ENCODE measurements at regions not wholly inside any gene's neighbourhood (a gene's known extent, or its start where the extent isn't known, plus 50 kb on each side); places are given as distances from the start of the nearest gene placed in this dataset.

DNA sequence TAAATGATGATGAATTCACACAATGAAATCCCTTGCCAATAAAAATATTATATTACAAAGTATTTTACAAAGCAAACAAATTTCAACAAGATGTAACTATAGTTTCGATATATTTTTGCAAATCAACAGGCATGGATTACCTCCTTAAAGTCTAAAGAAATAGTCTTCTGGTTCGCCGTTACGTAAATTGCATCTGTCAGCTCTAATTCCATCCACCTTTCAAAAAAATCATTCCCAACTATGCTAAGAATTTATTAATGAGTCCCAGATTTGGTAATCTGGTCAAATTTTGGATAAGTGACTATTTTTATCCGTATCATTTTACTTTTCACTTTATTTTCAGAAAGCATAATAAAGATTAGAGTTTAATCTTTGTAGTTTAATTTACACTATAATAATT, 1984.9 kb downstream of the EFNA5 start:
- no peaks in the 10 kb centered on the region for H3K27me3 Mint-ChIP-seq (ENCODE audit: low read depth)
- no peaks in the 10 kb centered on the region for H3K4me1 Mint-ChIP-seq (ENCODE audit: low read depth)
- peaks cover 8% of the 10 kb centered on the region for H3K9me3 Mint-ChIP-seq
- H3K36me3 Mint-ChIP-seq (ENCODE audit: insufficient read depth): no peaks in the 10 kb centered on the region
- no peak for DNase-seq
- no peak for ATAC-seq
- no peak overlapping the region for H3K4me3 Mint-ChIP-seq

DNA sequence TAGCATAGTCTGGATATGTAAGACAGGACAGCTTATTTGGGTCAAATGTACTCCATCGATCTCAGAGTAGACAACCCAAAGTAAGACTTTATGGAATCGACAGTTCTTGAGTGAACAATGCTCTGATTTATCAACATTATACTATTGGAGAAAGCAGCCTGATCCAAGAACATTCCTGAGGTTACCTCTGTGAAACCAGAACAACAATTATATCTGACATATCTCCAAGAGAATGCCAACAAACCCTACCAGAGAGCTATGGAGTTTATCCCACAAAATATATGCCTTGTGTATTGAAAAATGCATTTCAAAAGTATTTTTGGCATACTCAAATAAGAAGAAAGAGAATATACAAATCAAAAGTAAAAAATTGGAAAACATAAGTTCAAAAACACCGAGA, 1985.9 kb downstream of the EFNA5 start:
- H3K4me3 Mint-ChIP-seq: no peak overlapping the region
- no peak for ATAC-seq
- no peak for DNase-seq
- H3K36me3 Mint-ChIP-seq (ENCODE audit: insufficient read depth): no peaks in the 10 kb centered on the region
- H3K27me3 Mint-ChIP-seq (ENCODE audit: low read depth): no peaks in the 10 kb centered on the region
- H3K4me1 Mint-ChIP-seq (ENCODE audit: low read depth): no peaks in the 10 kb centered on the region
- peaks cover 13% of the 10 kb centered on the region for H3K9me3 Mint-ChIP-seq

DNA sequence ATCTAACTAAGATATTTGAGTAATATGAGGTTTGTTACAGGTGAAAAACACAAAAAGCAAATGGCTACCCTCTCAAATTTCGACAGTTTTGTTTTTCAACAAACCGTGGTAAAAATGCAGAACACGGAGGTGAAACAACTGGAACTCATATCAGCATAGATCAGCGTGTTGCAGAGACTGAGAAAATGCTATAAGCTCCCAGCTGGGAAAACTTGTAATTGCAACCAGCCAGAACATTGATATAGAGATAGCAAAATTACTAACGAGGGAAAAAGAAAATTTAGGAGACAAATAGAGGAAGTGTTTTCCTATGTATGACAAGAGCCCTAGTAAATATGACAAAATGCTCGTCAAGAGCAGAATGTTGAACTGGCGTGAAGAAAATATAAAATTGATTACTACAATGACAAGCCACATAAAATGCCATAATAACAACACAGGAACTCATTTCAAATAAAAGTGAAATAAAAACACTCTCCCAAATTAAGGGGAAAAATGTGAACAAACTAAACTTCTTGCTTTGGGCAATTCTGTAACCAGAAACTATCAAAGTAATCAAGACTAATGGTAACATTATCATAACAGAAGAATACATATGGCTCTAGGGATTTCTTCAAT, 1989.8 kb downstream of the EFNA5 start:
- no peak for DNase-seq
- H3K4me1 Mint-ChIP-seq (ENCODE audit: low read depth): no peaks in the 10 kb centered on the region
- no peak overlapping the region for H3K4me3 Mint-ChIP-seq
- no peak for ATAC-seq
- no peaks in the 10 kb centered on the region for H3K27me3 Mint-ChIP-seq (ENCODE audit: low read depth)
- H3K36me3 Mint-ChIP-seq (ENCODE audit: insufficient read depth): no peaks in the 10 kb centered on the region
- H3K9me3 Mint-ChIP-seq: peaks cover 9% of the 10 kb centered on the region

DNA sequence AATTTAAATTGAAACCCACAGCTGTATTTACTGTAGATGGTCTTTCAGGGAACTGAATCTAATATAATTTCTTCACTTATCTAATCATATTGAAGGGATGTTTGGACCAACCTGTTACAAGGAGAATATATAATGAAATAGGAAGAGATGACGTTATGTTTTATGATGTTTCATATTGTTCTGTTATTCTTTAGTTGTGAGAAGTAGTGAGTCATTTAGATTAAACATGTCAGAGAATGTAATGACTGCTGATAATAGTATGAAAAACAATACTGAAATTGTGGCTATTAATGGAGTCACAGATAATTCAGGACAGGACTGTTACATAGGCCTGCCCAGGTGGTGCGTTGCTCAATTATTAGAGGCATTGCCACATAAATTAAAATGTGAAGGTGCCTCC, 1993.4 kb downstream of the EFNA5 start:
- ATAC-seq (no peak), DNase-seq (no peak)
- Mint-ChIP-seq H3K27me3 (ENCODE audit: low read depth) (no peaks in the 10 kb centered on the region), H3K4me3 (no peak overlapping the region), H3K36me3 (ENCODE audit: insufficient read depth) (no peaks in the 10 kb centered on the region), H3K9me3 (peaks cover 10% of the 10 kb centered on the region), H3K4me1 (ENCODE audit: low read depth) (no peaks in the 10 kb centered on the region)

DNA sequence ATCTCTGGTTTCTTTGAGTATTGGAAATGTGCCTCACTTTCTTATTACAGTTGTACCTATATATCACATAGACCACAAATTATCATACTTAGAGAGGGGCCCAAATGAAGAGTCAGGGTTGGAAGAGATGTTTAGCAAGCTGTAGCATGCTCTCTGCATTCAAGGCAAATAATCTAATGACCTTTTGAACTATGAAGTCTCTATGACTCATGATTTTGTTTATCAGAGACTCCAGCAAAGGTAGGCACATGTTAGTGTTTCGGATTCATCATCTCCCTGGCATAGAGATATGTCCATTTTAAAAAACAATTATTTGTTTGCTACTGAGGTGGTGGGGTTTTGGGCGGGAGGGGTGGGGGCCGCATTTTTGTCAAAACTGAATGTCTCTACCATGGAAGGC, 2000.1 kb downstream of the EFNA5 start:
- Mint-ChIP-seq H3K4me1 (ENCODE audit: low read depth) (no peaks in the 10 kb centered on the region), H3K9me3 (peaks cover 28% of the 10 kb centered on the region), H3K4me3 (no peak overlapping the region), H3K27me3 (ENCODE audit: low read depth) (no peaks in the 10 kb centered on the region), H3K36me3 (ENCODE audit: insufficient read depth) (no peaks in the 10 kb centered on the region)
- no peak for DNase-seq
- no peak for ATAC-seq

DNA sequence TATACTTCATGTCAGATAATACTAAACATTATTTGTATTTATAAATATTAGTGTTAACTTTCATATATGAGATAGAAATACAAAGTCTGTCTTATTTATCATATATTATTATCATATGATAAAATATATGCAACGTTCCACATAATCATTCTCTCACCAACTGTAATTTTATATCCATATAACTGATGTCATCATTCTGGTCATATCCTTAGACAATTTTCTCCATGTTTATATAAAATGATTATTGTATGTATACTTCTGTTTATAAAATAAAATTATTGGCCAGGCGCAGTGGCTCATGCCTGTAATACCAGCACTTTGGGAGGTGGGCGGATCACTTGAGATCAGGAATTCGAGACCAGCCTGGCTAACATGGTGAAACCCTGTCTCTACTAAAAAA, 2007.1 kb downstream of the EFNA5 start:
- Mint-ChIP-seq H3K9me3 (peaks cover 15% of the 10 kb centered on the region), H3K4me3 (no peak overlapping the region), H3K4me1 (ENCODE audit: low read depth) (no peaks in the 10 kb centered on the region), H3K36me3 (ENCODE audit: insufficient read depth) (no peaks in the 10 kb centered on the region), H3K27me3 (ENCODE audit: low read depth) (no peaks in the 10 kb centered on the region)
- DNase-seq (no peak), ATAC-seq (no peak)

DNA sequence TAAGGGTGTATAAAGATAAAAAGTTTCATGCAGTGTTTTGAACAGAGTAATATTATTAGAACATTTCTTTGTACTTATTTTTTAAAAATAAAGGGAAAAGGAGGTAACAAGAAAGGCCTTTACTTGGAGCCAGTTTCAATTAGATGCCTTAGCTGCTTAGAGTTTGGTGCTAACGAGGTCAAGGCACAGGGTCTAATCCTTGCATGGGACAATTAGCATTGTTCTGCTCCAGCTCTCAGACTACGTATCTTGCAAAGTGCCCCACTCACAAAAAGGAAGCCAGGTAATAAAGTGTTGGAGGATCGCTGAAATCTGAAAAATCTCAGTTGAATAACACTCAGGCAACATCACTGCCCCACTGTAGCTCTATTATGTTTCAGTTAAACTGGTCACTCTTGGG, 2011.3 kb downstream of the EFNA5 start:
- DNase-seq (no peak), ATAC-seq (no peak)
- no peaks in the 10 kb centered on the region for H3K9me3 Mint-ChIP-seq
- no peak overlapping the region for H3K4me3 Mint-ChIP-seq
- no peaks in the 10 kb centered on the region for H3K27me3 Mint-ChIP-seq (ENCODE audit: low read depth)
- no peaks in the 10 kb centered on the region for H3K36me3 Mint-ChIP-seq (ENCODE audit: insufficient read depth)
- no peaks in the 10 kb centered on the region for H3K4me1 Mint-ChIP-seq (ENCODE audit: low read depth)

DNA sequence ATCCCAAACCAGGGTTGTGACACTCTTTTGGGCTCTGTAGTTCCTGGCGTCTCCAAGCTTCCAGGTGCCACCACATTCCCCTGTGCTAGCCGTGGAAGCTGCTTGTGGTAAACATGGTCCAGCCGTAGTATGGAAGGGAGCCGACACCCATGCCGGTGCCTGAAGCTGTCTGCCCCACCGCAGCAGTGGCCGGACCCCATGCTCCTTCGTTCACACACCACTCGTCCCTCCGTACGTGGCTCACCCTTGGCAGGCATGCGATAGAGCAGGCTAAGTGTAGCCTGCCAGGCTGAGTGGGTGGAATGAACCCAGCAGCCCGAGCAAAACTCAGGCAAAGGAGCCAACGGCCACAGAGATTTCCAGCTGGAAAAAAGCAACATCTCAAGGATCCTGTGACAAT, 2030.4 kb downstream of the EFNA5 start:
- Mint-ChIP-seq H3K36me3 (ENCODE audit: insufficient read depth) (no peaks in the 10 kb centered on the region), H3K9me3 (peaks cover 5% of the 10 kb centered on the region), H3K27me3 (ENCODE audit: low read depth) (no peaks in the 10 kb centered on the region), H3K4me1 (ENCODE audit: low read depth) (no peaks in the 10 kb centered on the region), H3K4me3 (no peak overlapping the region)
- no peak for DNase-seq
- ATAC-seq: no peak

DNA sequence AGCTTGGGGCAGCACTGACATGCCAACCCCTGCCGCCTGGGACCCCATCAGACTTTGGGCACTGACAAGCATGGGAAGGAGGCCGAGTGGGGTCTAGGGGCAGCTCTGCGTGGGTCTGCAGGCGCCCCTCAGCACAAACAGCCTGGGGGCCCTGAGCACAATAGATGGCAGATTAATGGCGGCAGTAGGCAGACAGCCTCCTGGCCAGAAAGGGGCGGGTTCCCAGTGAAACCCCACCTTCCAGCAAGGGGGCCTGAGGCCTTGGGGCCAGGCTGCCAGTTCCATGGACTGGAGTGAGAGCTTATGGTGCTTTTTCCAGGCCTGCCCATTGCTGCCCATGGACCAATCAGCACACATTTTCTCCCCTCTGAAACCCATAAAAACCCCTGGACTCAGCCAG, 2031.2 kb downstream of the EFNA5 start:
- Mint-ChIP-seq H3K36me3 (ENCODE audit: insufficient read depth) (no peaks in the 10 kb centered on the region), H3K4me3 (no peak overlapping the region), H3K4me1 (ENCODE audit: low read depth) (no peaks in the 10 kb centered on the region), H3K9me3 (peaks cover 4% of the 10 kb centered on the region), H3K27me3 (ENCODE audit: low read depth) (no peaks in the 10 kb centered on the region)
- ATAC-seq (no peak), DNase-seq (no peak)

DNA sequence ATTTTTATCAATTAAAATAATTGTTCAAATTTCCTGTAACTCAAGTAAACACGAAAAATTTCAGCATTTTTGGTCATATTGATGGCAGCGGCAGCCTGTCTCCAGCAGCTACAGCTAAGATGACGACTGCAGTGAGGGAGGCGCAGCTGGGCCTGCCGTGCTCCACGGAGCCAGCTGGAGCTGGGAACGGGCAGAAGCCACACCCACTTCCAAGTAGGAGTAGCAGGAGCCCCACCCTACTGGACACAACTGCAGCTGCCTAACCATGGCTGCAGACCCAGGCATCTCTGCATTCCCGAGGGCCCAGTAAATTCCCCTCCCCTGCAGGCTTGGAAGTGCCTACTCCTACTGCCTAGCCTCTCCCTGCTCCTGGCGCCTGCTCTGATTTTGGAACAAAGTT, 2031.7 kb downstream of the EFNA5 start:
- Mint-ChIP-seq H3K36me3 (ENCODE audit: insufficient read depth) (no peaks in the 10 kb centered on the region), H3K4me3 (no peak overlapping the region), H3K27me3 (ENCODE audit: low read depth) (no peaks in the 10 kb centered on the region), H3K4me1 (ENCODE audit: low read depth) (no peaks in the 10 kb centered on the region), H3K9me3 (peaks cover 4% of the 10 kb centered on the region)
- DNase-seq (no peak), ATAC-seq (no peak)

DNA sequence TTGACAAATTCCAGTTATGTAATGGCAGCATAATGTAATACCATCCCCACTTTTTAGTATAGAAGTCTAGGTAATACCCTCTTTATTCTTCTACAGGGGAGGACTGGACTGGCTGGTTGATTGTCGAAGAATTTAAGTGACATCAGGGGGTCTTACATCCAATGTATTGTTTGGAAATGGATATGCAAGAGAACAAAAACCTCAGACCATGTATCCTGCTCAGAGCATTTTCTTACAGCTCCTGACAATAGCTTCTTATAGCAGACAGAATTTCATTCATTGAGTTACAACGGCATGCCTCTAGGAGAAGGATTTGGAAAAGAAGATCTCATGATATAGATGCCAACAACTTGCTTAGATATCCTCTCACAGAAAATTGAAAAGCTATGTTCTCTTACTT, 2032.3 kb downstream of the EFNA5 start:
- Mint-ChIP-seq H3K4me1 (ENCODE audit: low read depth) (no peaks in the 10 kb centered on the region), H3K9me3 (peaks cover 4% of the 10 kb centered on the region), H3K27me3 (ENCODE audit: low read depth) (no peaks in the 10 kb centered on the region), H3K36me3 (ENCODE audit: insufficient read depth) (no peaks in the 10 kb centered on the region), H3K4me3 (no peak overlapping the region)
- no peak for ATAC-seq
- DNase-seq: no peak

DNA sequence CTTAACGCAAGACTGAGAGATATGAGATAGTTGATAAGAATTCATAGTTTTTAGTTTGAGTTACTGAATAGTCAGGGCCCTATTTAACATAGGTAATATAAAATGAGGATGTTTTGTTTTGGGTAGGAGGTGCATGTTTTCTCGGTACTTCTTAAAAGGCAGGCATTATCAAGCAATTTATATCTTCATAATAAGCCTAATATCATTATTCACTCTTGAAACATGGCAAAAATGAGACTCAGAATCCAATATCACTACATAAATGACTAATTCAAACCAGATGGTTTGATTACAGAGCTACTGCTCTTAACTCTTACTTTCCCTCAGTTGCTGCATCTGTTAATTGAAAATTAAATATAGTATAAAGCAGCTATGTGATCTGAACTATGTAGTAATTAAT, 2038.7 kb downstream of the EFNA5 start:
- H3K4me1 Mint-ChIP-seq (ENCODE audit: low read depth): no peaks in the 10 kb centered on the region

DNA sequence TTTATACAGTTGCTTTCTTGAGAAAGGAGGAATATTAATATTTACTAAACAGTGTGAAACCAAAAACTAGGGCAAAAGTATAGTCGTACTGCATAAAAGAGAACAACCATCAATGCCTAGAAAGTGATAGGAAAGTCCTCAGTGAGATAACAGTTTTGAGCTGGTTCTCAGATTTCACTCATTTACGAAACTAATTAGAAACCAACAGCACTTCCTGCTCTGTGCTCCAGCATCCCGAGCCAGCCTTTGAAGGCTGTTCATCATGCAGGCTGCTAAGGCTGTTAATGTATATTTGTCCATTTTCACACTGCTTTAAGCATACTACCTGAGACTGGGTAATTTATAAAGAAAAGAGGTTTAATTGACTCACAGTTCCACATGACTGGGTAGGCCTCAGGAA, 2039.9 kb downstream of the EFNA5 start:
- no peaks in the 10 kb centered on the region for H3K36me3 Mint-ChIP-seq (ENCODE audit: insufficient read depth)
- H3K27me3 Mint-ChIP-seq (ENCODE audit: low read depth): no peaks in the 10 kb centered on the region
- no peaks in the 10 kb centered on the region for H3K4me1 Mint-ChIP-seq (ENCODE audit: low read depth)
- no peak overlapping the region for H3K4me3 Mint-ChIP-seq
- DNase-seq (no peak), ATAC-seq (no peak)
- peaks cover 9% of the 10 kb centered on the region for H3K9me3 Mint-ChIP-seq

More for the DNA sequence above, 2038.7 kb downstream of the EFNA5 start:
- H3K9me3 Mint-ChIP-seq: peaks cover 11% of the 10 kb centered on the region
- no peaks in the 10 kb centered on the region for H3K27me3 Mint-ChIP-seq (ENCODE audit: low read depth)
- no peak for ATAC-seq
- no peaks in the 10 kb centered on the region for H3K36me3 Mint-ChIP-seq (ENCODE audit: insufficient read depth)
- no peak for DNase-seq
- H3K4me3 Mint-ChIP-seq: no peak overlapping the region

DNA sequence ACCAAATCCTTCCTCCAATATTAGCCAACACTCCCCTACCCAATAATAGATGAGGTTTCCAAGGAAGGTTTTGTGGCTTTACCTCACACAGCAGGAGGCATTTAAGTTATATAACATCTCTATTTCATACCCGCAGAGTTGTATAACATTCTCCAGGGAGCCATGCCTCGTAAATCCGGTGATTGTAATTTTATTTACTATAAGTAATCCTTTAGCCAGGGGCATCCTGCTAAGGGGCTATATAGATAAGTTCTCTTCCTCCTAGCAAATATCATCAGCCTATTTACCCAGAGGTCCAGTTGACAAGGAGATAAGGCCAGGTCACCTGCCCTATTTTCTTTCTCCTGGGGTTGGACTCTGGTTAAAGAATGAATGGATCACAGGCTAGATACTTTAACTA, 2051.0 kb downstream of the EFNA5 start:
- ATAC-seq: no peak
- no peak overlapping the region for H3K4me3 Mint-ChIP-seq
- DNase-seq: no peak
- H3K36me3 Mint-ChIP-seq (ENCODE audit: insufficient read depth): no peaks in the 10 kb centered on the region
- H3K27me3 Mint-ChIP-seq (ENCODE audit: low read depth): no peaks in the 10 kb centered on the region
- H3K9me3 Mint-ChIP-seq: peaks cover 15% of the 10 kb centered on the region
- H3K4me1 Mint-ChIP-seq (ENCODE audit: low read depth): no peaks in the 10 kb centered on the region

DNA sequence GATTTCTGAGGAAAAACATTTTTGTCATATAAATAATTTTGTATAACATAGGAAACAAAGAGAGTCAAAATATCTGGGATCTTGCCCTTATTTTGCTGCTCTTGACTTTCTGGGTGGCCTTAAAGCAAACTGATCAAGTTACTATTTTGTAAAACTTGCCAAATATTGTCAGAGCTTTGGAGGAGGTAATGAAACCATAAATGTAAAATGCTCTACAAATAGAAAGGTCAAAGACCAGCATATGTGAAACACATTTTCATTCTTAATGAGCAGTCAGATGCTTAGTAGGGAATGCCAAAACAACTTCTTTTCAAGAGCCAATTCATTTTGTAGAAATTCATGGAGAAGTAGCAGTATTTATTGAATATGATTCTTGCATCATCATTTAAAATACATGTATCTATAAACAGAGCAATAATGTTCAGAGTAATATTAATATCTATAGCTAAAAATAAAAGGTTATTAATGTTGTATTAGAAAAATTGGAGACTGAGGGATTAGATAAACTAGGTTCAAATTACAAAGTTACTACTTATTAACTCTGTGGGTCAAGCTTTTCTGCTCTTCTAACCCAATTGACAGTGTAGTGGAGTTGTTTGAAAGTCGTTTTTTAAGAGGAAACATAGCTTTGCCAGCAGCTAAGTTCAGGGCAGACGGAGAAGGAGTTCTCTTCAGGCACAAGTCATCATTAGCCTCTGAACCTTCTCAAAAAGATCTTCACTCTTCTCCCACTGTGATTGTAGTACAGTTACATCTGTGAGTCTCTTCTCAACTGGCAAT, 2053.1 kb downstream of the EFNA5 start:
- ATAC-seq (no peak), DNase-seq (no peak)
- Mint-ChIP-seq H3K36me3 (ENCODE audit: insufficient read depth) (no peaks in the 10 kb centered on the region), H3K27me3 (ENCODE audit: low read depth) (no peaks in the 10 kb centered on the region), H3K4me3 (no peak overlapping the region), H3K4me1 (ENCODE audit: low read depth) (no peaks in the 10 kb centered on the region), H3K9me3 (peaks cover 10% of the 10 kb centered on the region)
